HEK293 (cell line): ENCODE measurements at regions not wholly inside any gene's neighbourhood (a gene's known extent, or its start where the extent isn't known, plus 50 kb on each side); places are given as distances from the start of the nearest gene placed in this dataset.

Experiments used
- CTCF ChIP-seq: fragments of 450-650 bp; formaldehyde crosslinking; IDR thresholded peaks from 2 replicates; pipeline ENCODE4 v1.5.1; 2016; ENCODE audit warnings: missing biosample characterization, missing genetic modification characterization
- YY1 ChIP-seq: fragments of 450-650 bp; formaldehyde crosslinking; IDR thresholded peaks from 2 replicates; pipeline ENCODE4 v1.5.1; 2018; ENCODE audit warnings: missing biosample characterization, missing genetic modification characterization
- ZNF23 ChIP-seq: fragments of 450-650 bp; formaldehyde crosslinking; IDR thresholded peaks from 2 replicates; pipeline ENCODE4 v1.5.1; 2016; ENCODE audit warnings: missing biosample characterization, missing genetic modification characterization, borderline replicate concordance
- ZNF701 ChIP-seq: fragments of 450-650 bp; formaldehyde crosslinking; IDR thresholded peaks from 2 replicates; pipeline ENCODE4 v1.5.1; 2016; ENCODE audit warnings: missing biosample characterization, missing genetic modification characterization

GRCh38 chr20:56781108-56781739 lies 152.1 kb downstream of the TFAP2C start:
- TF ChIP-seq YY1 (tag by site-specific recombination) (no peak), CTCF (tag by site-specific recombination) (no peak), ZNF23 (no peak), ZNF701 (tag by site-specific recombination) (no peak)
